ENCODE measurements at regions not wholly inside any gene's neighbourhood (a gene's known extent, or its start where the extent isn't known, plus 50 kb on each side); places are given as distances from the start of the nearest gene placed in this dataset.
"Not testable (repeated sequence)": the region's sequence is repeated elsewhere in the genome, so short reads cannot be mapped to it uniquely, and the experiment has no call there.

DNA sequence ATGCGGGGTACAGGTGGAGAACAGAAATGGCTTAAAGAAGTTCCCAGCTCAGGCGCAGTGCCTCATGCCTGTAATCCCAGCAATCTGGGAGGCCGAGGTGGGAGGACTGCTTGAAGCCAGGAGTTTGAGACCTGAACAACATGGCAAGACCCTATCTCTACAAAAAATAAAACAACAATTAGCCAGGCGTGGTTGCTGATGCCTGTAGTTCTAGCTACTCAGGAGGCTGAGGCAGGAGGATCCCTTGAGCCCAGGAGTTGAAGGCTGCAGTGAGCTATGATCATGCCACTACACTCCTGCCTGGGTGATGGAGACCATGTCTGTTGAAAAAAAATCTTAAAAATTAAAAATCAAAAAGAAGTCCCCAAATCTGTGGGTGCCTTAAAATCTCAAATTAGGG lies 228.3 kb upstream of the WSB1 start:
- DNase-seq, result no peak

DNA sequence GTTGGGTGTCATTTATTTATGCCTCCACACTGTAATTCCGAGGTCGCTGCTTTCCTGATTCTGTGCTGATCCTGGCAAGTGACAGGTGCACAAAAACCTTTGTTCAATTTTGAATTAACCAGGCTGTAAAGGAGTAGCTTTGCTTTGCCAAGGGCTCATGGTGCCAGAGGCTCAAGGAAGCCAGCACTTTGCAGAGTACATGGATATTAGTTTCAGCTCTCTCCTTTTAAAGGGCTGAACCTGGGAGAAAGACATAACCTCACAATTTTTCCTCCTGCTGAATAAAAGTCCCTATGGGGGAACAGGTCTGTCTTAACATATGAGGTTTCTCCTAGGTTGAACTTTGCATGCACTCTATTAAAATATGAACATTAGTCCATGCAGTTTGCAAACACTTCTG lies 227.6 kb upstream of the WSB1 start:
- DNase-seq, result no peak

DNA sequence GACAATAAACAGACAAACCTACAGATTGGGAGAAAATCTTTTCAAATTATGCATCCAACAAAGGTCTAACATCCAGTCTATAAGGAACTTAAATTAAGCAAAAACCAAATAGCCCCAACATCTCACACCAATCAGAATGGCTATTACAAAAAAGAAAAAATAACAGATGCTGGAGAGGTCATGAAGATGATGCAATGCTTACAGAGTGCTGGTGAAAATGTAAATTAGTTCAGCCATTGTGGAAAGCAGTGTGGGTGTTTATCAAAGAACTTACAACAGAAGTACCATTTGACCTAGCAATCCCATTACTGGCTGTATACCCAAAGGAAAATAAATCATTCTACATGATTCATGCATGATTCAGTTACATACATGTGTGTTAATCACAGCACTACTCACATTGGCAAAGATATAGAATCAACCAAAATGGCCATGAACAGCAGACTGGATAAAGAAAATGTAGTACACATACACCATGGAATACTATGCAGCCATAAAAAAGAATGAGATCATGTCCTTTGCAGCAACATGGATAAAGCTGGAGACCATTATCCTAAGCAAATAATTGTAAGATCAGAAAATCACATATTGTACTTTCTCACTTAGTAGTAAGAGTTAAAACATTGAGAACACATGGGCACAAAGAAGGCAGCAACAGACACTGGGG lies 223.9 kb upstream of the WSB1 start:
- DNase-seq, result no peak

DNA sequence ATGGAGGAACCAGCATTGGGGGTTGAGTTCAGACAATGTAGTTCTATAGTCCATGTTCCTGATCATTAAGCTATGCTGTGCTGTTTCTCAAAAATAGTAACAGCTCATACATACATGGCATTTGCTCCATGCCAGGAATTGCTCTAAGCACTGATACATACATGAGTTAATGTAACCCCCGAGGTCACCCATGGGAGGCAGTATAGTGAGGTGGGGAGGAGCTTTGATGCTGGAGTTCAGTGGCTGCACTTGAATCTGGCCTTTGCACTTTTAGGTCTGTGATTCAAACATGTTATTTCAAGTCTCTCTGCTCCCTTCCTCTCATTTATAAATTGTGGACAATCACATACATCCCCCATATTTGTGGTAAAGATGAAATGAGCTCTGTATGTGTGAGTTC lies 223.1 kb upstream of the WSB1 start:
- DNase-seq, result no peak

DNA sequence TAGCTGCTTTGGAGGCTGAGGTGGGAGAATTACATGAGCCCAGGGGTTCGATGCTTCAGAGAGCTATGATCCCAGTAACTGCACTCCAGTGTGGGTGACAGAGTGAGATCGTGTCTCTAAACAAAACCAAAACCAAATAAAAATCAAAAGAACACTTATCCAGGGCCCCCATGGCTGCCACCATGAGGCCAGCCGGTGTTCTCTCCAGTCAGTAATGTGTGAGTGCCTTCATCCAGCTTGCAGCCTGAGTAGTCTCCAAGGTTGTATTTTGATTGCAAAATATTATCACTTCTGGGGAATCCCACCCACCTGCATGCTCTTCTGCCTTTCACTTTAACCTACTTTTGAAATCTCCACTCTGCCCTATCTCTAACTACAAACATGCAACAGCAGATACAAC lies 221.0 kb upstream of the WSB1 start:
- no peak for DNase-seq

DNA sequence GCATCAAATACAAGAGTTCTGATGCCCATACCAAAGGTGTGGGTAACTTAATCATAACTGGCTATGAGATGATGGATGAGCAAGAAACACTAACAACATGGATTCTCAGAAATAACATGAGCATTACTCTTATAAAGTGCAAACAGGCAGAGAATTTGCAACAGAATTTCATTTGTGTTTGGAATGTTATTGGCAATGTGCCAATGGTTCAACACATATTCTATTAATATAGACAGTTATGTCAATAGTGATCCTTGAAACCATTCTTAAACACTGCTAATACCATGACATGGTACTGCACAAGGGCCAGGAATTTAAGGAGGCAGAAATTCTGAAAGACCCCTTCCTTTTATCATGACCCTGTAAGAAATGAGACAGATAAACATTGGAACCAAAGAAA lies 217.1 kb upstream of the WSB1 start:
- DNase-seq, result no peak

DNA sequence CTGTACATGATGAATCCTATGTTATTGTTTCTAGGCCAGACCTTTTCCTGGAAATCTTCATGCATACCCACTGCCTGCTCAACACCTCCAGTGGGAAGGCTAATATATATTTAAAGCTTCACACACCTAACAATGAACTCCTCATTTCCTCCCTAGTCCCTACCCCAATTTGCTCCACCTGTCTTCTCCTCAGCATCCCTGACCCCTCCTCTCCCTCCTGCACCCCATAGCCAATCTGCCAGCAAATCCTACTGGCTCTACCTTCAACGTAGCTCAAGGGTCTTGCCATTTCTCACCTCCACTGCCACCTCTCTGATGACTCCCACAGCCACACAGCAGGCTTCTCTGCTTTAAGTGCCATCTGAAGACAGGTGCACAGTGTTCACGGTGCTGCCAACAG lies 215.6 kb upstream of the WSB1 start:
- no peak for DNase-seq

DNA sequence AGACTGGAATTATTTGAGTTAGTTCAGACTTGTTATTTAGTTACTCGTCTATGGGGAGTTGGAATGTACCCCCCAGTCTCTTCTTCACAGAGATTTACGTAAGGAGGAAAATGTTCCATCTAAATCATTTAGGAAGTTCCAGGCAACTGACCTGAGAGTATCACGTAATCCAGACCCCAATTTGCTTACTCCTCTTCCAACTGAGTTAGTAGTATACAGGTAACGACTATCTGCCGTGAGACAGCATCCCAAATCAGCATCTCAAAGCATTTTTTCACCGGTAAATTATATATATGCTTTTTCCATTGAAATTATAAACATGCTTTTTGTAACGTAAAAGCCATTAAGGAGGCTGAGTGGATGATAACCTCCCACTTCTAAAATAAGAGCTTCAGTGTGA lies 214.3 kb upstream of the WSB1 start:
- no peak for DNase-seq

DNA sequence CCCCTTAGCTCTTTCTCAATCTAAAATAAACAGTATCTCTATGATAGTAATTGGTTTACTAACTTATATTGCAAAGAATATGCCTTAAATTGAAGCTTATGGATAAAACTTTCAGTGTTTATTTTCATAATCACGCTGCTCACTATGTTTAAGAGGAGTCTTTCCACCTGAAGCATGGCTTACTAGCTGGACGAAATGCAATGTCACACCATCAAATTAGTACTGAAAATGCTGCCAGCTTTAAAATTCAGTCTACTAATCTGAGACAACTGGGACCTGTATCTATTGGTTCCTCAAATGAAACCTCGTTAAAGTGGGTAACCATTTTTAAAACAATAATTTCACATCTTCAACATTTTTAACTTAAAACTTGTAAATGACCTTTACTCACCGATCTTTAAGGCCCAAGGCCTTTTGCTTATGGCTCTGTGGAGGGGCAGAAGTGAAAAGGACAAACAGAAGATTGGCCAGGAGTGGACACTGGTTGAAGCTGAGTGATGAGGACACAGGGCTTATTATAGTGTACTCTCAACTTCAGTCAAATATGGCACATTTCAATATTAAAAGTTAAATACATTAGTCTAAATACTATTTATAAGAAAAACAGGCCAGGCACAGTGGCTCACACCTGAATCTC lies 212.8 kb upstream of the WSB1 start:
- DNase-seq, result no peak

DNA sequence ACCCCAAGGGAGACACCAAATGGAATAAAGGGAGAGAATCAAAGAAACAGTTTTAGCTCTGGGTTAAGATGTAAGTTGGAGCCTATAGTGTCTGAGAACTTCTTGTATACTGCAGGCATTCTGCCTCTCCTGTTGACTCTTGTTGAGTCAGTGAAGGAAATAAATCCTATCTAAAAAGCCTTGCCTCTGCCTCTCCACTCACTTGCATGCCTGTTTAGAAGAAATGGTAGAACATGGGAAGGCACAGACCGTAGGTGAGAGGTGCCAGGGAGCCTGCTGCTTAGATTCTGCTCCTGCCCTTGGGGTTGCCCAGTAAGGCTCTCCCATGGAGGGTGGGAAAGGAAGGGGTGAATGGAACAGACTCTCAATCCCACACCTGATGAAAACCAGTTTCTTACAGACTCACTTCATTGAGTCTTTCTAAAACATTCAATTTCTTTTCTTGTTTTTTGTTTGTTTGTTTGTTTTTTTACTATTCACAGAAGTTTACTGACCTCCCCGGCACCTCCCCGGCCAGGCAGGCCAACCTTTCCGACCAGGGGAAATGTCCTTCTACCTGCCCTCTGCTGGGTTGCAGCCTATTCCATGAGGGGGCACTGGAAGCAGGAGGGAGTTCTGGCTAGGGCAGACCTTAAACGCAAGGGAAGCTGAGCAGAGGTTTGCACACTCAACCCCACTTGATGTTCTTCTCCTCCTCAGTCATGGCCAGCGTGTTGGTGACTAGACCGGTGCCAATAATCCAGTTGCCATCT lies 211.7 kb upstream of the WSB1 start:
- no peak for DNase-seq

DNA sequence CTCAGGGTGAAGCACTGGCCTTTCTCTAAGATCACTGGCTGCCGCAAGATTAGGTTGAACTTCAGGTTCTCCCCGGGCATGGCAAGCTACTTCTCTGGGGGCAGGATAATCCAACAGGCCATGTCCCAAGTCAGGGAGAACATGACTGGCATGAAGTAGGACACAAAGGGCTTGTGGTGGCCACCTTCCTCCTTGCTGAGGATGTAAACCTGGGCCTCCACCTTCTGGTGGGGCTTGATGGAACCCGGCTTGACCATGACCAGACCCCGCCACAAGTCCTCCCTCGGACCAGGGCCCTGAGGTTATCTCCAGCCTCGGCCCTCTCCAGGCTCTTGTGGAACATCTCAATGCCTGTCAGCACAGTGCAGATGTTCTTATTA lies 211.1 kb upstream of the WSB1 start:
- DNase-seq, result no peak

DNA sequence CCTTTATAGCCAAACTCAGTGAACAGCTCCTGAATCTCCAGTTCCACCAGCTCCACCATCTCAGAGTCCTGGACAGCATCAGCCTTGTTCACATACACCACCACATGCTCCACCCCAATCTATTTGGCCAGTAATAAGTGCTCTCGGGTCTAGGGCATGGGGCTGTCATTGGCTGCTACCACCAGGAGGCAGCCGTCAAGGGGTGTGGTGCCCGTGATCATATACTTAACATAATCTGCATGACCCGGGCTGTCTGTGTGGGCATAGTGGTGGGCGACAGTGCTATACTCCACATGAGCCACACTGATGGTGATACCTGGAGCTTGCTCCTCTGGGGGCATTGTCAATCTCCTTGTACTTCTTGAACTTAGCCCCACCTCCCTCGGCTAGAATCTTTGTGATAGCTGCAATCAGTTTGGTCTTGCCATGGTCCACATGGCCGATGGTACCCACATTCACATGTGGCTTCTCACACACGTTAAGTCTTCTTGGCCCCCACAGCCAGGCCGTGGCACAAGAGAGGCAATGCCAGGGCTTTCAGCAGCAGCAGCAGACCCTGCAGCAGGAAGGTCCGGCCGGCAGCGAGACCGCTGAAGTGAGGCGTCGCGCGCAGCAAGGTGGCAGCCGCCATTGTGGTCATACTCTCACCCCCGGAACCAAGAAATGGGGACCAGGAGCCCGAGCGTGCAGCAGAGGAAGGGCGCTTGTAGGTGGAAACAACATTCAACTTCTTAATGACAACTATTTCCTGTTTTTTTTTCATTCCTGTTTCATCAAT lies 210.3 kb upstream of the WSB1 start:
- DNase-seq, result no peak

DNA sequence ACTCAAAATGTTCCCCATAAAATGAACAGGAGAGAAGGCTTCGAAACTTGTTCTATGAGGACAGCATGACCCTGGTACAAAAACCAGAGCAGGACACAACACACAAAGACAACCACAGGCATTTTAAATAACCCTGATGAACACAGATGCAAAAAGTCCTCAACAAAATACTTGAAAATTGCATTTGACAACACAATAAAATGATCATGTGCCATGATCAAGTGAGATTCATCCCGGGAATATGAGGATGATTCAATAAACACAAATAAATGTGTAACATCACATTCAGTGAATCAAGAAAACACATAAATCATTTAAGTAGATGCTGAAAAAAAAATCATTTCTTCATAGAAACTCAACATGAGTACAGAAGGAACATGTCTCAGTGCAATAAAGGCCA lies 208.4 kb upstream of the WSB1 start:
- DNase-seq, result no peak

DNA sequence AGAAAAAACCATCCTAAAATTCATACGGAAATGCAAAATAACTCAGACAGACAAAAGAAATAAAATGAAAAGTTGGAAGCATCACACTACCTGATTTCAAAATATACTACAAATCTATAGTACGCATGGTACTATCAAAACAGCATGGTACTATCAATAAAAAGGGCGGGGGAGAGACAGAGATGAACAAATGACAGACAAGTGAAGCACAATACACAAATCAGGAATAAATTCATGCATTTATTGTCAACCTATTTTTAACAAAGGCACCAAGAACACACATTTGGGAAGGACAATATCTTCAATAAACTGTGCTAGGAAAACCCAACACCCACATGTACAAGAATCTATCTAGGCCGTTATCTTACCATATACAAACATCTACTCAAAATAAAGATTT lies 207.4 kb upstream of the WSB1 start:
- no peak for DNase-seq

DNA sequence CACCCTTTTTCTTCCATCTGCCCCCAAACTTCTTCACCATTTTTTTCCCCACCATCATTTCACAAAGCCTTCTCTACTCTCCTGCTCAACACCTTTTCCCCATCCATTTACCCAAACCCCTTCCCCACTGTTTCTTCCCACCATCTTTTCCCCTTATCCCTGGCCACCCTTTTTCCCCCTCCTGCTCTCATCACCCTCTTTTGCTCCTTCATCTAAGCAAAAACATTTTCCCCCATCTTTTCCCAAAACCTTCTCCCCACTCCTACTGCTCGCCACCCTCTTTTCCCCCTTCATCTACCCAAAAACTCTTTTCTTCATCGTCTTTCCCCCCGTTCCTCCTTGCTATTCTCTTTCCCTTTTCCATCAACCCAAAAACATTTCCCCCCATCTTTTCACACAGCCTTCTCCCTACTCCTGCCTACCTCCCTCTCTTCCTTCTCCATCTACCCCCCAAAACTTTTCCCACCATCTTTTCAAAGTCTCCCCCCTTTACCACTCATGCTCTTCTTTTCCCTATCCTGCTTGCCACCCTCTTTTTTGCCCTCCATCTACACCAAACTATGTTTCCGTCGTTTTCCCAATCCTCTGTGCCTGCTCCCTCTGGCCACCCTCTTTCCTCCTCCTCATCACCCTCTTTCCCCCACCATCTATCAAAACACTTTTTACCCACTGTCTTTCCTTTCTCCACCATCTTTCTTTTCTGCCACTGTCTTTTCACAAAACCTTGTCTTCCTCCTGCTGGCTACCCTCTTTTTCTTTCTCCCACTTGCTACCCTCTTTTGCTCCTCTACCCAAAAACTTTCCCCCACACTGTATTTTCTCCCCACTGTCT lies 205.8 kb upstream of the WSB1 start:
- DNase-seq, result no peak

DNA sequence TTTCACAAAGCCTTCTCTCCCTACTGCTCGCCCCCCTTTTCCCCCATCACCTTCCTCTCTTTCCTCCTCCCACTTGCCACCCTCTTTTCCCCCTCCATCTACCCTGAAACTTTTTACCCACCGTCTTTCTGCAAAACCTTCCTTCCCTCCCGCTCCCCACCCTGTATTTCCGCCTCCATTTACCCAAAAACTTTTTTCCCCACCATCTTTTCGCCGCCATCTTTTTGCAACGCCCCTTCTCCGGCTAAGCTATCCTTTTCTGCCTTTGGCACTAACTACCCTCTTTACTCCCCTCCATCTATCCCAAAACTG lies 205.2 kb upstream of the WSB1 start:
- no peak for DNase-seq

DNA sequence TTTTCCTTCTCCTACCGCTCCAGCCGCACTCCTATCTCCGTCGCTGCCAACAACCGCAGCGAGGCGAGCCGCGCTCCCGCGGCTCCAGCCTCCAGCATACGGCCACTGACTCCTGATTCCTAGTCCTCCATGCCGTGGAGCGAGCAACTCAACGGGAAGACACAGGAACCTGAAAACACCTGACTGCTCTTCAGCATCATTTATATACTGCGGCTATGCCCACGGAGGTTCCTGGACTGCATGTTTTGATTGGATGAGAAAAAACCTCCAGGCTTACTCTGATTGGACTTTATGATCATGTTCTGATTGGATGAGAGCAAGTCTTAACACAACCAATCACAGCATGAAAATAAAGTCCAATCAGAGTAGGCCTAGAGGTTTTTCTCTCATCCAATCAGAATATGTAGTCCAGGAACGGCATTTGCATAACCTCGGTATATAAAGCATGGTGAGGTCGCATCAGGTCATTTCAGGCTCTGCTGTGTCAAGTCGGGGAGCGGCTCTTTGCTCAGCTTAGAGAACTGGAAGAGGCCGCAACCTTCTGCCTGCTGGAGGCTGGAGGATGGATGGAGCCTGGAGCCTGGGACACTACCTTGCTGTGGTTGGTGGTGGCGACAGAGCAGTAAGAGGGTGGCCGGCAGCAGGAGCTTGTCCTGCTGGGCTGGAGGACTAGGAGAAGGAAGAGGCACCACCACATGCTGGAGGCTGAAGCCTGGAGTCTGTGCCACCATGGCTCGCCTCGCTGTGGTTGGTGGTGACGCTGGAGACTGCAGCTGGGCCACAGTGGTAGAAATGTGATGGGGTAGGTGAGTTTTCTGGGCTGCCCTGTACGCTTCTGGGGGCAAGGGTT lies 204.6 kb upstream of the WSB1 start:
- DNase-seq, result not testable (repeated sequence)

DNA sequence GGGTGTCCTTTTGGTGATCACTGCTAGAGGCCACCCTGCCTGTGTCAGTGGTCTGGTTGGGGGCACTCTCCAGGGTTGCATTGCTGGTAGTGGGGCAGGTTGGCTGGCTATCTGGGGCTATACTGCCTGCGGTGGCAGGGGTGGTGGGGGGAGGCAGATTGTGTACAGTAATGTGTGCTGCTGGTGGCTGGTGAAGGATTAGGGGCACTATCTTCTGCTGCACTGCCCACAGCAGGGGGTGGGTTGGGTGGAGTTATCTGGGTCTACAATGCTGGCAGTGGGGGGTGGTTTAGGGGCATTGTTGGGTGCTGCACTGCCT lies 204.0 kb upstream of the WSB1 start:
- no peak for DNase-seq

DNA sequence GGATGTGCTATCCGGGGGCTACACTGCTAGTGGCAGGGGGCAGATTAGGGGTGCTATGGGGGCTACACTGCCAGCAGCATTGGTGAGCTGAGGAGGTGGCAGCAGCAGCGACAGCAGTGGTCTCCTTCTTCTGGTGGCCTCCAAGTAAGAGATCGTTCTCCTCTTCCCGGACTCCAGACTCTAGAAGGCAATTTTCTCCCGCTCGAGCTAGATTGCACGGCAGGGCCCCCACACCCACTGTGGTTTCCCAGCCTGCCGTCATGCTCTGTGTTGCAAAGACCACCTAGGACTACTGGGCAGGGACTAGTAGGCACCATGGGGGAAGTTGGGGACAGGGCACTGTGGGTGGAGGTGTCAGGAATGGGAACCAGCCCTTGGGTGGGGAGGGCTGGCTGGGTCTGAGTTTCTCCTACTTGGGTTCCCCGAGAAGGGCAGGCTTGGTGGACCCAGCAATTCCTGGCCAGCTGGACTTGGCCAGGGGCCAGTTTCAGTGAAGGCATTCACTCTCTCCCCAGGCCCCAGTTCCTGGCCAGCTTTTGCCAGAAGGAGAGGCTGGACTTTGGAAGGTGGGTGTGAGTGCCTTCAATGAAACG lies 203.4 kb upstream of the WSB1 start:
- DNase-seq, result not testable (repeated sequence)

DNA sequence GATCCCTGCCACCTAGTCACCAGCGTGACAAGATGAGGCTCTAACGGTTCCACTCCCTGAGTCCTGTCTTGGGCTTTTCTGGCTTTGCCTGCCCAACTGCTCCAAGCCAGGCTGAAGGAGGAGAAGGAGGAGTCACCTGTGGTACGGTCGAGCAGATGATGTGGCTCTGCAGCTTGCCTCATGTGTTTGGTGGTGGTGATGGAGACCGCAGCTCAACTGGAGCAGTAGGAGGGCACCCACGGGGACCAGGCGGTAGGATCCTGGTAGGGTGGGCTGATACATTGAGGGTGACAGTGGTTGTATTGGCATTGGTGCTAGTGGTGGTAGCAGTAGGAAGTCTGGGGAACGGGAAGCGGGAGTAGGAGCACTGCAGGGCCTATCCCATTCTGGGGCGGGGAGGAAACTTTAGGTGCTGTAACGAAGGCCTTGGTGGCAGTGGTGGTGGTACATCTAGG lies 202.8 kb upstream of the WSB1 start:
- no peak for DNase-seq

DNA sequence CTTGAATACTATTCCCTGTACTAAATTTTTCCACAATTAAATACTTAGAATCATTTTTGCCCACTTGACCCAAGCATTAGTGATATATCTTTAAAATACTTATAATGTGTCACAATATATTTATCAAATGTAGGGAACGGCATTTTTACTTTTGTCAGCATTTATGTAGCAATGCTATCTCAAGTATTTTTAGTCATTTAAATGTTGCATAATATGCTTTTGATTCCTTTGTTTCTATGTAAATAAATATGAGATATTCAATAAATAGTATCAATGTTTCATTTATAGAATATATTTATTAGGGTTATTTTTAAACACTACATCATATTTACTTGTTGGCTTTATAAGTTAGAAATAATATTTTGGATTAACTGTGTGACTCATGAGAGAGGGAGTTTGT lies 199.7 kb upstream of the WSB1 start:
- DNase-seq, result not testable (repeated sequence)
